ENCODE measurements at regions not wholly inside any gene's neighbourhood (a gene's known extent, or its start where the extent isn't known, plus 50 kb on each side); places are given as distances from the start of the nearest gene placed in this dataset.

DNA sequence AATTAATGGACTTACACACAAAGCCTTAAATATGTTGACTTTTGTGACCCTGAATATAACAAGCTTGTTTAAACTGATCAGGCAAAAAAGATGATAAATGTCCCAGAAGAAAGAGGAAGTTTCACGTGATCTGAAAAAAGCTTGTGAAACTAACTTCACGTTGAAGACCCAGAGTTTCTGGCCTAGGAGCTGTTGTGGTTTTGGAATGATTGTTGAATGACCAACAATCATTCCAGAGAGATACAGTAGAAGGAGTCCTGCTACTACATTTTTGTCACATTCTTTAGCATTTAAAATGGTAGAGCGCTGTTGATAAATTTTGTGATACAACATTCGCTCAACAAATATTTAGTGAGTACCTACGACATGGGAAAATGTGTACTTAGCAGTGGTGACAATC is 143.1 kb upstream of the FBN2 start:
- TF ChIP-seq, protein P1, sequence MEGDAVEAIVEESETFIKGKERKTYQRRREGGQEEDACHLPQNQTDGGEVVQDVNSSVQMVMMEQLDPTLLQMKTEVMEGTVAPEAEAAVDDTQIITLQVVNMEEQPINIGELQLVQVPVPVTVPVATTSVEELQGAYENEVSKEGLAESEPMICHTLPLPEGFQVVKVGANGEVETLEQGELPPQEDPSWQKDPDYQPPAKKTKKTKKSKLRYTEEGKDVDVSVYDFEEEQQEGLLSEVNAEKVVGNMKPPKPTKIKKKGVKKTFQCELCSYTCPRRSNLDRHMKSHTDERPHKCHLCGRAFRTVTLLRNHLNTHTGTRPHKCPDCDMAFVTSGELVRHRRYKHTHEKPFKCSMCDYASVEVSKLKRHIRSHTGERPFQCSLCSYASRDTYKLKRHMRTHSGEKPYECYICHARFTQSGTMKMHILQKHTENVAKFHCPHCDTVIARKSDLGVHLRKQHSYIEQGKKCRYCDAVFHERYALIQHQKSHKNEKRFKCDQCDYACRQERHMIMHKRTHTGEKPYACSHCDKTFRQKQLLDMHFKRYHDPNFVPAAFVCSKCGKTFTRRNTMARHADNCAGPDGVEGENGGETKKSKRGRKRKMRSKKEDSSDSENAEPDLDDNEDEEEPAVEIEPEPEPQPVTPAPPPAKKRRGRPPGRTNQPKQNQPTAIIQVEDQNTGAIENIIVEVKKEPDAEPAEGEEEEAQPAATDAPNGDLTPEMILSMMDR (conservative IDR thresholded peaks at IDR 0.05), result no peak
- no peak for DNase-seq (ENCODE audit: low read depth, low spot score)
- Mint-ChIP-seq H3K27ac (ENCODE audit: unreplicated experiment) (no peak overlapping the region), H3K27me3 (ENCODE audit: low read depth) (no peaks in the 10 kb centered on the region), H3K36me3 (ENCODE audit: low read depth) (no peaks in the 10 kb centered on the region), H3K4me3 (no peak overlapping the region), H3K4me1 (no peaks in the 10 kb centered on the region), H3K9me3 (peaks cover 3% of the 10 kb centered on the region)

GRCh38 chr5:128681764-128682592 is 143.9 kb upstream of the FBN2 start:
- Mint-ChIP-seq H3K27me3 (ENCODE audit: low read depth) (no peaks in the 10 kb centered on the region), H3K27ac (ENCODE audit: unreplicated experiment) (no peak overlapping the region), H3K36me3 (ENCODE audit: low read depth) (no peaks in the 10 kb centered on the region), H3K4me3 (no peak overlapping the region), H3K4me1 (no peaks in the 10 kb centered on the region), H3K9me3 (no peaks in the 10 kb centered on the region)
- TF ChIP-seq, protein P1 (conservative IDR thresholded peaks at IDR 0.05), result no peak
- no peak for DNase-seq (ENCODE audit: low read depth, low spot score)

DNA sequence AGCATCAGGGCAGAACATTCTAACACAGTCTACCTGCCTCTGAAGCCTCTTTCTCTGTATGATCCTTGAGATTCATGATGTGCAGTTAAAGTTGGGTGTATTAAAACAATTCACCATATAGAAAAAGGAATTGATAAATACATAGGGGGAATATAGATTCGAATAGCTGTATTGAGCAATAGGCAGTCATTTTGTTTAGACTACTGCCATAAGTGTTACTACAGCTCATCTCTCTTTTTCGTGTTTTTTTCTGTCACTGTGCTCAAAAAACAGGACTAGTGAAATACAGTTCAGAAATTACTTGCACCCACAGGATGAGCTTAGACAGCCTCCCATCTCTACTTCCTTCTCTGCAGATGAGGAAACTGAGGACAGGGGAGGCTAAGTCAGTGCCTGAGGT is 144.6 kb upstream of the FBN2 start:
- TF ChIP-seq, protein P1 (conservative IDR thresholded peaks at IDR 0.05), result no peak
- no peaks in the 10 kb centered on the region for H3K27me3 Mint-ChIP-seq (ENCODE audit: low read depth)
- H3K9me3 Mint-ChIP-seq, result no peaks in the 10 kb centered on the region
- no peaks in the 10 kb centered on the region for H3K4me1 Mint-ChIP-seq
- no peak overlapping the region for H3K27ac Mint-ChIP-seq (ENCODE audit: unreplicated experiment)
- no peak overlapping the region for H3K4me3 Mint-ChIP-seq
- H3K36me3 Mint-ChIP-seq (ENCODE audit: low read depth), result no peaks in the 10 kb centered on the region
- DNase-seq (ENCODE audit: low read depth, low spot score), result no peak

- DNase-seq (ENCODE audit: low read depth, low spot score), result no peak
- no peak overlapping the region for H3K27ac Mint-ChIP-seq (ENCODE audit: unreplicated experiment)
- TF ChIP-seq, protein P1 (conservative IDR thresholded peaks at IDR 0.05), result no peak
- H3K27me3 Mint-ChIP-seq (ENCODE audit: low read depth), result no peaks in the 10 kb centered on the region
- H3K36me3 Mint-ChIP-seq (ENCODE audit: low read depth), result no peaks in the 10 kb centered on the region
- H3K4me3 Mint-ChIP-seq, result no peak overlapping the region
- no peaks in the 10 kb centered on the region for H3K9me3 Mint-ChIP-seq
- no peaks in the 10 kb centered on the region for H3K4me1 Mint-ChIP-seq
Measured at GRCh38 chr5:128684961-128685360, 146.9 kb upstream of the FBN2 start.

GRCh38 chr5:128687930-128688329 is 149.9 kb upstream of the FBN2 start:
- H3K27me3 Mint-ChIP-seq (ENCODE audit: low read depth), result no peaks in the 10 kb centered on the region
- no peak overlapping the region for H3K4me3 Mint-ChIP-seq
- peaks cover 7% of the 10 kb centered on the region for H3K9me3 Mint-ChIP-seq
- H3K4me1 Mint-ChIP-seq, result no peaks in the 10 kb centered on the region
- DNase-seq (ENCODE audit: low read depth, low spot score), result no peak
- no peak overlapping the region for H3K27ac Mint-ChIP-seq (ENCODE audit: unreplicated experiment)
- TF ChIP-seq, protein P1 (conservative IDR thresholded peaks at IDR 0.05), result no peak
- H3K36me3 Mint-ChIP-seq (ENCODE audit: low read depth), result no peaks in the 10 kb centered on the region
